ENCODE measurements at regions not wholly inside any gene's neighbourhood (a gene's known extent, or its start where the extent isn't known, plus 50 kb on each side); places are given as distances from the start of the nearest gene placed in this dataset.

GRCh38 chr7:45384499-45384898 lies 189.7 kb upstream of the ADCY1 start:
- TF ChIP-seq GABPA (IDR thresholded peaks at IDR 0.05; ENCODE audit: low read depth) (no peak), REST (IDR thresholded peaks at IDR 0.05; ENCODE audit: insufficient replicate concordance, low read depth) (no peak), POLR2AphosphoS5 (IDR thresholded peaks at IDR 0.05; ENCODE audit: low read depth) (no peak), SPI1 (IDR thresholded peaks at IDR 0.05; ENCODE audit: borderline replicate concordance, low read depth) (no peak), CTCF (IDR thresholded peaks at IDR 0.05; ENCODE audit: insufficient read depth, low read length) (no peak)
- Histone ChIP-seq H3K4me3 (replicated peaks; ENCODE audit: insufficient read depth, low read length) (no peak overlapping the region), H3K27ac (replicated peaks) (no peak overlapping the region), H3K27me3 (ENCODE audit: insufficient read depth, poor library complexity, severe bottlenecking) (no peaks in the 10 kb centered on the region)
- DNase-seq (ENCODE audit: low read depth in 1 of 2, low spot score in 1 of 2) = no peak

GRCh38 chr7:45387837-45388236 lies 186.3 kb upstream of the ADCY1 start:
- Histone ChIP-seq H3K4me3 (replicated peaks; ENCODE audit: insufficient read depth, low read length) (no peak overlapping the region), H3K27me3 (ENCODE audit: insufficient read depth, poor library complexity, severe bottlenecking) (no peaks in the 10 kb centered on the region), H3K27ac (replicated peaks) (no peak overlapping the region)
- no peak for DNase-seq (ENCODE audit: low read depth in 1 of 2, low spot score in 1 of 2)
- TF ChIP-seq GABPA (IDR thresholded peaks at IDR 0.05; ENCODE audit: low read depth) (no peak), CTCF (IDR thresholded peaks at IDR 0.05; ENCODE audit: insufficient read depth, low read length) (no peak), POLR2AphosphoS5 (IDR thresholded peaks at IDR 0.05; ENCODE audit: low read depth) (no peak), SPI1 (IDR thresholded peaks at IDR 0.05; ENCODE audit: borderline replicate concordance, low read depth) (no peak), REST (IDR thresholded peaks at IDR 0.05; ENCODE audit: insufficient replicate concordance, low read depth) (no peak)

- no peak overlapping the region for H3K4me3 ChIP-seq (replicated peaks; ENCODE audit: insufficient read depth, low read length)
- TF ChIP-seq CTCF (IDR thresholded peaks at IDR 0.05; ENCODE audit: insufficient read depth, low read length) = no peak
- TF ChIP-seq GABPA (IDR thresholded peaks at IDR 0.05; ENCODE audit: low read depth) = no peak
- TF ChIP-seq REST (IDR thresholded peaks at IDR 0.05; ENCODE audit: insufficient replicate concordance, low read depth) = no peak
- no peak for TF ChIP-seq SPI1 (IDR thresholded peaks at IDR 0.05; ENCODE audit: borderline replicate concordance, low read depth)
- no peak for TF ChIP-seq POLR2AphosphoS5 (IDR thresholded peaks at IDR 0.05; ENCODE audit: low read depth)
- DNase-seq (ENCODE audit: low read depth in 1 of 2, low spot score in 1 of 2) = no peak
- no peaks in the 10 kb centered on the region for H3K27me3 ChIP-seq (ENCODE audit: insufficient read depth, poor library complexity, severe bottlenecking)
- H3K27ac ChIP-seq (replicated peaks) = no peak overlapping the region
Measured at GRCh38 chr7:45389073-45389872, 184.9 kb upstream of the ADCY1 start.
